Gastroesophageal sphincter (tissue), 4 donors: ENCODE measurements at regions not wholly inside any gene's neighbourhood (a gene's known extent, or its start where the extent isn't known, plus 50 kb on each side); places are given as distances from the start of the nearest gene placed in this dataset.

Experiments
- ATAC-seq: fragments of 150-250 bp; one replicate; pipeline ENCODE4 v1.9.1; 2016; ENCODE audit warnings: mild to moderate bottlenecking, moderate library complexity
- H3K27ac ChIP-seq, 4 donors: fragments of 200-600 bp; sonication (generic) in 3 of 4; 1 replicate in 3 of 4; 2 replicates in 1 of 4; pipeline ENCODE4 v1.5.1; 2016 to 2019
- H3K27me3 ChIP-seq: fragments of 200-600 bp; sonication (generic); one replicate; pipeline ENCODE4 v1.5.1; 2019
- H3K36me3 ChIP-seq, 2 donors: fragments of 200-600 bp; sonication (generic); one replicate each; pipeline ENCODE4 v1.5.1; 2019; ENCODE audit warnings: control low read depth in 1 of 2
- H3K4me1 ChIP-seq, 3 donors: fragments of 200-600 bp; sonication (generic); 1 replicate in 2 of 3; 2 replicates in 1 of 3; pipeline ENCODE4 v1.5.1; 2016 to 2019; ENCODE audit warnings: control low read depth in 2 of 3
- H3K4me3 ChIP-seq, 2 donors: fragments of 200-600 bp; sonication (generic); one replicate each; pipeline ENCODE4 v1.5.1; 2019; ENCODE audit warnings: mild to moderate bottlenecking in 1 of 2, moderate library complexity in 1 of 2
- H3K9me3 ChIP-seq, 3 donors: fragments of 200-600 bp; sonication (generic); one replicate each; pipeline ENCODE4 v1.5.1; 2017 to 2019; ENCODE audit warnings: control low read depth in 2 of 3
- CTCF ChIP-seq, 4 experiments: fragments of 200-600 bp in 2 of 4; fragments of 450-650 bp in 2 of 4; sonication (generic) in 1 of 4; IDR thresholded peaks; one replicate each; pipeline ENCODE4 v1.5.1; 2017 to 2019; ENCODE audit warnings: antibody characterized with exemption in 4 of 4, mild to moderate bottlenecking in 2 of 4, moderate library complexity in 2 of 4
- EP300 ChIP-seq: sonication (generic); formaldehyde crosslinking; IDR thresholded peaks from one replicate; pipeline ENCODE4 v1.6.1; 2017; ENCODE audit warnings: antibody characterized with exemption, mild to moderate bottlenecking
- POLR2A ChIP-seq, 2 donors: fragments of 450-650 bp; IDR thresholded peaks; one replicate each; pipeline ENCODE4 v1.6.1; 2017; ENCODE audit warnings: antibody characterized with exemption in 2 of 2, mild to moderate bottlenecking in 2 of 2, moderate library complexity in 1 of 2
- POLR2AphosphoS5 ChIP-seq: sonication (generic); formaldehyde crosslinking; IDR thresholded peaks from one replicate; pipeline ENCODE4 v1.6.1; 2017; ENCODE audit warnings: antibody characterized with exemption
- WGBS, 2 donors: methylation state at CpG; one replicate each; pipeline ENCODE4 v1.1.5; 2018; ENCODE audit warnings: low coverage in 1 of 2; 5-methylcytosine and 5-hydroxymethylcytosine counted together

DNA sequence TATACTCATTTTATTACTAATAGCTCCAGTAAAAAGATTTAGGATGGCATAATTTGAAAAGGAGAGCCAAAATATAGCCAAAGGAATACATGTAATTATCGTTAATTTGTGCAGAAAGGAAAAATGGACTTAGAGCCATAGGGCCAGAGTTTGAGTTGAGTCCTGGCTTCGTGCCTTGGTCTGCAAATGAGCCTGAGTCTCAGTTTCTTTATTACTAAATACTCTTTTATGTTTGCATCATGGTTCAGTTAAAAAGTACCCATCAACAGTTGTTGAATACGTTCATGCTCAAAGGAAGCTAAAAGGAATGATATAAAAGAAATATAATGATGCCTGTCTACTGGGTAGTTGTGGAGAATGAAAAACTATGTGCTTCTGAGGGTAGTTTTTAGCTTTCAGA lies 155.7 kb upstream of the FAM78B start:
- Histone ChIP-seq H3K27me3 (no peaks in the 10 kb centered on the region), H3K4me1 (no peaks in the 10 kb centered on the region), H3K9me3 (peaks cover 0 to 3% (median 0%) of the 10 kb centered on the region in 3 donors), H3K27ac (no peak overlapping the region), H3K36me3 (no peaks in the 10 kb centered on the region), H3K4me3 (no peak overlapping the region)
- ATAC-seq, result no peak
- TF ChIP-seq POLR2A (IDR thresholded peaks at IDR 0.05) (no peak), POLR2AphosphoS5 (no peak), EP300 (no peak), CTCF (IDR thresholded peaks at IDR 0.05) (no peak)
- WGBS, 2 donors, result 76 to 79% methylated on average over 3 of the region's 3 CpGs

GRCh38 chr1:166327886-166328285 lies 161.1 kb upstream of the FAM78B start:
- no peaks in the 10 kb centered on the region for H3K9me3 ChIP-seq
- H3K36me3 ChIP-seq, result no peaks in the 10 kb centered on the region
- peaks cover 4% of the 10 kb centered on the region for H3K27me3 ChIP-seq
- TF ChIP-seq POLR2AphosphoS5, result no peak
- no peak for TF ChIP-seq POLR2A (IDR thresholded peaks at IDR 0.05)
- no peak for TF ChIP-seq EP300
- WGBS, 2 donors, result 51 to 73% methylated on average over 5 of the region's 5 CpGs
- no peak overlapping the region for H3K27ac ChIP-seq
- no peak overlapping the region for H3K4me3 ChIP-seq
- H3K4me1 ChIP-seq, result no peaks in the 10 kb centered on the region
- no peak for ATAC-seq

- no peak for ATAC-seq
- peaks cover 4% of the 10 kb centered on the region for H3K27me3 ChIP-seq
- no peak overlapping the region for H3K27ac ChIP-seq
- TF ChIP-seq EP300 (no peak), POLR2AphosphoS5 (no peak), CTCF (IDR thresholded peaks at IDR 0.05) (no peak), POLR2A (IDR thresholded peaks at IDR 0.05) (no peak)
- H3K4me3 ChIP-seq, result no peak overlapping the region
- H3K4me1 ChIP-seq, result no peaks in the 10 kb centered on the region
- WGBS, 2 donors, result 70 to 79% methylated on average over 1 of the region's 1 CpG
- no peaks in the 10 kb centered on the region for H3K9me3 ChIP-seq
- no peaks in the 10 kb centered on the region for H3K36me3 ChIP-seq
Measured at GRCh38 chr1:166328956-166329355, 162.2 kb upstream of the FAM78B start.

GRCh38 chr1:166330096-166330495 lies 163.3 kb upstream of the FAM78B start:
- peaks cover 5% of the 10 kb centered on the region for H3K27me3 ChIP-seq
- no peaks in the 10 kb centered on the region for H3K36me3 ChIP-seq
- ATAC-seq, result no peak
- no peaks in the 10 kb centered on the region for H3K9me3 ChIP-seq
- H3K27ac ChIP-seq, result no peak overlapping the region
- 59 to 75% methylated on average over 1 of the region's 1 CpG for WGBS, 2 donors
- H3K4me3 ChIP-seq, result no peak overlapping the region
- no peaks in the 10 kb centered on the region for H3K4me1 ChIP-seq
- no peak for TF ChIP-seq POLR2AphosphoS5
- TF ChIP-seq EP300, result no peak
- TF ChIP-seq POLR2A (IDR thresholded peaks at IDR 0.05), result no peak
- TF ChIP-seq CTCF (IDR thresholded peaks at IDR 0.05), result no peak

GRCh38 chr1:166338105-166338504 lies 171.3 kb upstream of the FAM78B start:
- 81 to 100% methylated on average over 2 of the region's 2 CpGs for WGBS, 2 donors
- peaks cover 5% of the 10 kb centered on the region for H3K27me3 ChIP-seq
- no peak overlapping the region for H3K27ac ChIP-seq
- no peak for ATAC-seq
- no peaks in the 10 kb centered on the region for H3K36me3 ChIP-seq
- no peak overlapping the region for H3K4me3 ChIP-seq
- no peaks in the 10 kb centered on the region for H3K4me1 ChIP-seq
- no peak for TF ChIP-seq POLR2AphosphoS5
- no peak for TF ChIP-seq EP300
- no peak for TF ChIP-seq POLR2A (IDR thresholded peaks at IDR 0.05)
- TF ChIP-seq CTCF (IDR thresholded peaks at IDR 0.05), result no peak
- no peaks in the 10 kb centered on the region for H3K9me3 ChIP-seq
